Esophagus squamous epithelium (tissue), 5 donors: ENCODE measurements at regions not wholly inside any gene's neighbourhood (a gene's known extent, or its start where the extent isn't known, plus 50 kb on each side); places are given as distances from the start of the nearest gene placed in this dataset.
"Not testable (repeated sequence)": the region's sequence is repeated elsewhere in the genome, so short reads cannot be mapped to it uniquely, and the experiment has no call there.

Experiments used
- DNase-seq: peaks from one replicate; lab custom pipeline; 2025; lab: John Stamatoyannopoulos, UW
- H3K27ac ChIP-seq, 4 donors: fragments of 200-600 bp; sonication (generic); one replicate each; pipeline ENCODE4 v1.5.1; 2016 to 2019; ENCODE audit warnings: mild to moderate bottlenecking in 1 of 4
- H3K27me3 ChIP-seq, 4 donors: fragments of 200-600 bp; sonication (generic); 1 replicate in 3 of 4; 2 replicates in 1 of 4; pipeline versions ENCODE4 v1.5.1 to v1.6.0; 2017 to 2021; ENCODE audit warnings: antibody characterized with exemption in 1 of 4
- H3K36me3 ChIP-seq, 3 donors: fragments of 200-600 bp; sonication (generic); one replicate each; pipeline ENCODE4 v1.5.1; 2016 to 2019
- H3K4me1 ChIP-seq, 3 donors: fragments of 200-600 bp; sonication (generic); one replicate each; pipeline ENCODE4 v1.5.1; 2017 to 2019
- H3K4me3 ChIP-seq, 4 donors: fragments of 200-600 bp; sonication (generic); 1 replicate in 3 of 4; 2 replicates in 1 of 4; pipeline ENCODE4 v1.5.1; 2016 to 2019; ENCODE audit warnings: mild to moderate bottlenecking in 2 of 4, moderate library complexity in 1 of 4
- H3K9me3 ChIP-seq, 3 donors: fragments of 200-600 bp; sonication (generic); one replicate each; pipeline ENCODE4 v1.5.1; 2016 to 2019
- CTCF ChIP-seq, 6 experiments: fragments of 450-650 bp in 4 of 6; fragments of 200-600 bp in 2 of 6; sonication (generic) in 2 of 6; IDR thresholded peaks; one replicate each; pipeline ENCODE4 v1.5.1; 2016 to 2019; ENCODE audit warnings: antibody characterized with exemption in 6 of 6, mild to moderate bottlenecking in 4 of 6, moderate library complexity in 4 of 6
- POLR2A ChIP-seq, 4 donors: fragments of 450-650 bp; IDR thresholded peaks; one replicate each; pipeline ENCODE4 v1.6.1; 2017; ENCODE audit warnings: antibody characterized with exemption in 4 of 4, mild to moderate bottlenecking in 4 of 4, moderate library complexity in 3 of 4
- WGBS, 2 donors: methylation state at CpG; one replicate each; pipeline ENCODE4 v1.1.5; 2018; 5-methylcytosine and 5-hydroxymethylcytosine counted together
- intact Hi-C: fragments of 100-400 bp; cut with DNase I; formaldehyde crosslinking; loops from one replicate; pipeline ENCODE4 v1.15.0; 2022
- donor health status: DM: yes; HTN: yes; CAD: no.

- intact Hi-C loops, result no loop called here
- 80 to 84% methylated on average over 2 of the region's 2 CpGs for WGBS, 2 donors
Measured at GRCh38 chr5:112483704-112484103, 64.6 kb upstream of the EPB41L4A start.

GRCh38 chr5:112485934-112486355, 66.9 kb upstream of the EPB41L4A start:
- no peak overlapping the region for H3K27ac ChIP-seq
- no peak overlapping the region for H3K4me3 ChIP-seq
- no peaks in the 10 kb centered on the region for H3K27me3 ChIP-seq
- H3K9me3 ChIP-seq, result no peaks in the 10 kb centered on the region
- no peaks in the 10 kb centered on the region for H3K36me3 ChIP-seq
- intact Hi-C loops, result no loop called here
- no peaks in the 10 kb centered on the region for H3K4me1 ChIP-seq
- 54 to 63% methylated on average over 2 of the region's 2 CpGs for WGBS, 2 donors
- TF ChIP-seq CTCF (IDR thresholded peaks at IDR 0.05) (no peak), POLR2A (IDR thresholded peaks at IDR 0.05) (no peak)
- no peak for DNase-seq

More at GRCh38 chr5:112483704-112484103, 64.6 kb upstream of the EPB41L4A start:
- Histone ChIP-seq H3K4me3 (no peak overlapping the region), H3K36me3 (no peaks in the 10 kb centered on the region), H3K9me3 (no peaks in the 10 kb centered on the region), H3K4me1 (peaks cover 0 to 18% (median 0%) of the 10 kb centered on the region in 3 donors), H3K27ac (no peak overlapping the region), H3K27me3 (no peaks in the 10 kb centered on the region)
- TF ChIP-seq CTCF (IDR thresholded peaks at IDR 0.05) (no peak), POLR2A (IDR thresholded peaks at IDR 0.05) (no peak)
- DNase-seq, result no peak

- Histone ChIP-seq H3K27me3 (no peaks in the 10 kb centered on the region), H3K9me3 (no peaks in the 10 kb centered on the region), H3K4me3 (no peak overlapping the region), H3K4me1 (peaks cover 0 to 3% (median 0%) of the 10 kb centered on the region in 3 donors), H3K27ac (no peak overlapping the region), H3K36me3 (no peaks in the 10 kb centered on the region)
- 65 to 71% methylated on average over 5 of the region's 5 CpGs for WGBS, 2 donors
- no peak for DNase-seq
- TF ChIP-seq CTCF (IDR thresholded peaks at IDR 0.05) (peak in 4 of 6 experiments; percentile 4 to 43 (median 21)), POLR2A (IDR thresholded peaks at IDR 0.05) (no peak)
- intact Hi-C loops, result no loop called here
Measured at GRCh38 chr5:112491257-112491656, 72.2 kb upstream of the EPB41L4A start.

GRCh38 chr5:112492291-112492690, 73.2 kb upstream of the EPB41L4A start:
- no peaks in the 10 kb centered on the region for H3K36me3 ChIP-seq

GRCh38 chr5:112503749-112504501, 84.8 kb upstream of the EPB41L4A start:
- H3K27ac ChIP-seq, intact Hi-C loops, H3K9me3 ChIP-seq, H3K36me3 ChIP-seq, H3K4me3 ChIP-seq, DNase-seq, H3K27me3 ChIP-seq, H3K4me1 ChIP-seq: not testable (repeated sequence)
- WGBS, 2 donors, result 74% methylated on average over 5 of the region's 8 CpGs; no CpG with 5 or more reads in 1 of the 2 donors

More at GRCh38 chr5:112492291-112492690, 73.2 kb upstream of the EPB41L4A start:
- intact Hi-C loops, result no loop called here
- Histone ChIP-seq H3K27me3 (no peaks in the 10 kb centered on the region), H3K27ac (no peak overlapping the region), H3K9me3 (no peaks in the 10 kb centered on the region), H3K4me1 (peaks cover 0 to 3% (median 0%) of the 10 kb centered on the region in 3 donors), H3K4me3 (no peak overlapping the region)
- peak; percentile 23 to 81 (median 46) for TF ChIP-seq CTCF (IDR thresholded peaks at IDR 0.05)
- no peak for TF ChIP-seq POLR2A (IDR thresholded peaks at IDR 0.05)
- 4 to 17% methylated on average over 7 of the region's 7 CpGs for WGBS, 2 donors
- DNase-seq, result peak; percentile 4

GRCh38 chr5:112509097-112509496, 90.0 kb upstream of the EPB41L4A start:
- H3K27me3 ChIP-seq, H3K4me1 ChIP-seq, H3K36me3 ChIP-seq, H3K27ac ChIP-seq, H3K4me3 ChIP-seq, intact Hi-C loops, DNase-seq: not testable (repeated sequence)
- H3K9me3 ChIP-seq, result peaks cover 0 to 12% (median 0%) of the 10 kb centered on the region in 3 donors
